HFFc6 (cell line): ENCODE measurements at regions not wholly inside any gene's neighbourhood (a gene's known extent, or its start where the extent isn't known, plus 50 kb on each side); places are given as distances from the start of the nearest gene placed in this dataset.

ENCODE experiments used
- DNase-seq: peaks from one replicate; pipeline ENCODE4 v3.0.0-alpha.2; 2018
- H3K27ac Mint-ChIP-seq: 2 replicates; pipeline ENCODE4 v1.8.0; 2020; ENCODE audit warnings: mild to moderate bottlenecking, mixed read lengths
- H3K27me3 Mint-ChIP-seq: 2 replicates; pipeline ENCODE4 v1.8.0; 2021; ENCODE audit warnings: mild to moderate bottlenecking, moderate library complexity, mixed read lengths; ENCODE audit not compliant: insufficient read depth
- H3K36me3 Mint-ChIP-seq: 2 replicates; pipeline ENCODE4 v1.8.0; 2021; ENCODE audit warnings: low read depth, mixed read lengths
- H3K4me1 Mint-ChIP-seq: 2 replicates; pipeline ENCODE4 v1.8.0; 2020; ENCODE audit warnings: low read depth, mixed read lengths
- H3K4me3 Mint-ChIP-seq: 2 replicates; pipeline ENCODE4 v1.8.0; 2020; ENCODE audit warnings: mild to moderate bottlenecking, moderate library complexity, mixed read lengths
- H3K9me3 Mint-ChIP-seq: 2 replicates; pipeline ENCODE4 v1.8.0; 2020; ENCODE audit warnings: mild to moderate bottlenecking, mixed read lengths
- TF ChIP-seq, protein P1 (sequence below): fragments of 200-600 bp; sonication (generic); IDR thresholded peaks from 2 replicates; pipeline ENCODE4 v1.5.0; 2021; ENCODE audit warnings: antibody characterized with exemption, mild to moderate bottlenecking

DNA sequence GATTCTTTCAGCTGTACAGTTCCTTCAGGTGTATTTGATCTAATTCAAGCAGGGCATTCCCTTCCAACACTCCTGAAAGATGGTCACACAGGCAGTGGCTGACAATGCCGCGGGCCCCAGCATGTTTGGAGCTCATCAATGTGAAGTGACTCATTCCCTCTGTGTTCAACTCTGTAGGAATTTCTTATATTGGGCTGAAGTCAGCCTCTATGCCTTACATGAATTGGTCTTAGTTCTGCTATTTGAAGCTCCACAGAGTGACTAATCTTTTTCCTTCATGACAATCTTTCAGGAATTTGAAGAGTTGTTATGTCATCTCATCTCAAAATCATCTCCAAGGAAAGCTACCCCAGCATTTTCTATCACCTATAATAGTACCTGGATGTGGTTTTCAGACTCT, 142.5 kb upstream of the C2CD4B start:
- no peak overlapping the region for H3K4me3 Mint-ChIP-seq
- H3K36me3 Mint-ChIP-seq = peaks cover 14% of the 10 kb centered on the region; the same call in 1 of the 2 replicates
- H3K9me3 Mint-ChIP-seq = peaks cover 17% of the 10 kb centered on the region
- H3K27me3 Mint-ChIP-seq = peaks cover 9% of the 10 kb centered on the region
- peaks cover 21% of the 10 kb centered on the region for H3K4me1 Mint-ChIP-seq
- TF ChIP-seq, protein P1, sequence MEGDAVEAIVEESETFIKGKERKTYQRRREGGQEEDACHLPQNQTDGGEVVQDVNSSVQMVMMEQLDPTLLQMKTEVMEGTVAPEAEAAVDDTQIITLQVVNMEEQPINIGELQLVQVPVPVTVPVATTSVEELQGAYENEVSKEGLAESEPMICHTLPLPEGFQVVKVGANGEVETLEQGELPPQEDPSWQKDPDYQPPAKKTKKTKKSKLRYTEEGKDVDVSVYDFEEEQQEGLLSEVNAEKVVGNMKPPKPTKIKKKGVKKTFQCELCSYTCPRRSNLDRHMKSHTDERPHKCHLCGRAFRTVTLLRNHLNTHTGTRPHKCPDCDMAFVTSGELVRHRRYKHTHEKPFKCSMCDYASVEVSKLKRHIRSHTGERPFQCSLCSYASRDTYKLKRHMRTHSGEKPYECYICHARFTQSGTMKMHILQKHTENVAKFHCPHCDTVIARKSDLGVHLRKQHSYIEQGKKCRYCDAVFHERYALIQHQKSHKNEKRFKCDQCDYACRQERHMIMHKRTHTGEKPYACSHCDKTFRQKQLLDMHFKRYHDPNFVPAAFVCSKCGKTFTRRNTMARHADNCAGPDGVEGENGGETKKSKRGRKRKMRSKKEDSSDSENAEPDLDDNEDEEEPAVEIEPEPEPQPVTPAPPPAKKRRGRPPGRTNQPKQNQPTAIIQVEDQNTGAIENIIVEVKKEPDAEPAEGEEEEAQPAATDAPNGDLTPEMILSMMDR = no peak
- peak; percentile 78 for DNase-seq
- H3K27ac Mint-ChIP-seq = peak overlapping the region; percentile 27; the same call in 1 of the 2 replicates

DNA sequence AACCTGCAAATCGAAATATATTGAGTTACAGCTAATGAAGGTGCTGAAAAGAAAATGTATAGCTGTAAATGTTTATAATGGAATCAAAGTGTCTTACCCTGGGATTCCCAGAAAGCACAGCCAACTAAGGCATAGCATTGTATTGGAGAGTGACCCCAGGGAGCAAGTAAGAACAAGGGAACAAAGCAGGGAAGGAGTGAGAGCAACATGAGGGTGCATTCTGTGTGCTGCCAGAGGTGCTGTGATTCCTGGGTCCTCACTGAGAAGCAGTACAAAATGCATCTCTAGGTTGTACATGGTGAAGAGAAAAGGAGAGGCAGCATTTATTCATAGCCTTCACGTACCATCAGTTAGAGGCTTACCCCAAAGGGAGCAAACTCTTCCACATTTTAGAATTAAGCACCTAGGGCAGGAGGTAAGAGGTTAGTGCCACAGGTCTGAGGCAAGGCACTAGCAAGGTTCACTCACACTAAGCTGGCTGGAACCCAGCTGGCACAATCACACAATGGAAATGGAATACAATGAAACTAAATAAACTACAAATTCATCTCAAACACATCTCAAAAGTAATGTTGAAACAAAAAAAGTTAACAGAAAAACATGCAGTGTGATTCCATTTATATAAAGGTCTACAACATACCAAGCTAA, 151.5 kb upstream of the C2CD4B start:
- Mint-ChIP-seq H3K27me3 (peaks cover 21% of the 10 kb centered on the region), H3K4me3 (no peak overlapping the region), H3K4me1 (no peaks in the 10 kb centered on the region), H3K36me3 (peaks cover 7% of the 10 kb centered on the region; the same call in 1 of the 2 replicates), H3K9me3 (peaks cover 27% of the 10 kb centered on the region), H3K27ac (no peak overlapping the region)
- TF ChIP-seq, protein P1 = no peak
- DNase-seq = no peak

DNA sequence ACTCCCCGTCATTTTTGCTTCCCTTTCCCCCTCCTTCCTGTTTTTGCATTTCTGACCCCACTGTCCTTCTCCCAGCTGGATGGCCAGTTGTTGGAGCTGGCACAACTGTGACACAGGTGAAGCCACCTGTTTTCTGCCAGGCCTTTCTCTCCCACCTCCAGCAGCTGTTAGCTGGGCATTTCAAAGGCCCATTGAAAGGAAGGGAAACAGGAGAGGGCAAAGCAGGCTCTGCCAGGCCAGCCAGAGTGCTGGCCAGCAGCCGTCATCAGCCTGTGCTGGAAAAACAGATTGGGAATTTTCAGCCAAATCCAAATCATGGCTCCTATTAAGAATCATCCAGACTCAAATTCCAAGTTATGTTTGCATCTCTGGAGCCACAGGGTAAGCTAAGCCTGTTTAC, 155.2 kb upstream of the C2CD4B start:
- Mint-ChIP-seq H3K27ac (no peak overlapping the region), H3K4me1 (peaks cover 12% of the 10 kb centered on the region), H3K9me3 (peaks cover 18% of the 10 kb centered on the region), H3K36me3 (no peaks in the 10 kb centered on the region), H3K27me3 (peaks cover 29% of the 10 kb centered on the region), H3K4me3 (no peak overlapping the region)
- DNase-seq = no peak
- TF ChIP-seq, protein P1 = no peak

DNA sequence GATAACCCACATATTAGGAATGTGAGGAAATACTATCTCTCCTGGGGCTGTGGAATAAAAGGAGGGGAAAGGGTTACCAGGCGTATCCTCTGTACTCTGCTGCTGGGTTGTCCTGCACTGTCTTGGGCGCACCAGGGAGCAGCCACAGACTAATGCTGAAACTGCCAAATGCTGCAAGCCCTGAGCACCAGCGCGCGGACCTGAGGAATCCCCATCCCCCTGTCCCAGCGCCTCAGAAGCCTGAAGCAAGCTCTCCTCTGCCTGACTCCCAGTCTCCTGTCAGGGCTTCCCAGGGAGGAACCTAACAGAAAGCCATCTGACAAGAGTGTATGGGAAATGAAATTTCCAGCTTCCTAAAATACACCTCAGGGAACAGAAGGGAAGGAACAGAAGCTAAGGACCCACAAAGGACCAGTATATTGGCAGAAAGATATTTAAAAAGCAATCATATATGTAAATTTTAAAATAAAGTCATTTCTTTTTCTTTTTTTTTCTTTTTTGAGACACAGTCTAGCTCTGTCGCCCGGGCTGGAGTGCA, 158.3 kb upstream of the C2CD4B start:
- DNase-seq = no peak
- Mint-ChIP-seq H3K27ac (no peak overlapping the region), H3K4me1 (peaks cover 12% of the 10 kb centered on the region), H3K4me3 (no peak overlapping the region), H3K9me3 (peaks cover 18% of the 10 kb centered on the region), H3K27me3 (peaks cover 33% of the 10 kb centered on the region), H3K36me3 (no peaks in the 10 kb centered on the region)
- TF ChIP-seq, protein P1 = no peak

DNA sequence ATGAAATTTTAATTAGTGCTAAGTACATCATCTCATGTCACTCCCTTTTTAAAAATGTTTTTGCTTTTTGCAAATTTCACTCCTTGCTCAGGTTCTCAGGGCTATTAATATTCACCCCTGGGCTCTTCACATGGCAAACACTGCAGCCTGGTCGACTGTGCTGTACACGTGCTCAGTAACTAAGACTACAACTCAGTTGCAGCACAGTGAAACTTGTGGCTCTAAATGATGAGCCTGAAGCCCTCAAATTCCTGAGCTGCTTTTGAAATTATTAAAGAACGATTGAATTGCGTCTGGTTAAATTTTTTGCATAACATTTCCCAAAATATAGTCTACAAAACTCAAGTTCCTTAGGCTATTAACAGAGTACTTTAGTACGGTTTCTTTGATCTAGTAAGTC, 159.3 kb upstream of the C2CD4B start:
- Mint-ChIP-seq H3K4me1 (peaks cover 12% of the 10 kb centered on the region), H3K4me3 (no peak overlapping the region), H3K27ac (no peak overlapping the region), H3K9me3 (peaks cover 8% of the 10 kb centered on the region), H3K27me3 (peaks cover 28% of the 10 kb centered on the region), H3K36me3 (no peaks in the 10 kb centered on the region)
- DNase-seq = peak; percentile 25
- TF ChIP-seq, protein P1 = no peak
